ENCODE measurements at regions not wholly inside any gene's neighbourhood (a gene's known extent, or its start where the extent isn't known, plus 50 kb on each side); places are given as distances from the start of the nearest gene placed in this dataset.
"Not testable (repeated sequence)": the region's sequence is repeated elsewhere in the genome, so short reads cannot be mapped to it uniquely, and the experiment has no call there.

GRCh38 chr6:155867682-155868081, 412.0 kb upstream of the NOX3 start:
- Histone ChIP-seq H3K27me3 (no peaks in the 10 kb centered on the region), H3K36me3 (no peaks in the 10 kb centered on the region), H3K9me3 (no peaks in the 10 kb centered on the region), H3K4me1 (no peaks in the 10 kb centered on the region), H3K27ac (replicated peaks in 1 of 4) (no peak overlapping the region), H3K4me3 (no peak overlapping the region)
- TF ChIP-seq CTCF (IDR thresholded peaks at IDR 0.05) (no peak), POLR2A (IDR thresholded peaks at IDR 0.05; ENCODE audit: low read depth) (no peak), POLR2AphosphoS5 (IDR thresholded peaks at IDR 0.05) (no peak), EP300 (IDR thresholded peaks at IDR 0.05) (no peak)
- no peak for DNase-seq (ENCODE audit: extremely low spot score)
- WGBS = 92% methylated on average over 4 of the region's 4 CpGs
- intact Hi-C loops (cut with DNase I) = no loop called here

GRCh38 chr6:155866676-155867390, 411.2 kb upstream of the NOX3 start:
- H3K4me1 ChIP-seq; H3K9me3 ChIP-seq; intact Hi-C loops (cut with DNase I); H3K4me3 ChIP-seq; H3K27ac ChIP-seq (replicated peaks in 1 of 4); DNase-seq (ENCODE audit: extremely low spot score); H3K36me3 ChIP-seq; H3K27me3 ChIP-seq: not testable (repeated sequence)
- WGBS = 98% methylated on average over 26 of the region's 46 CpGs

DNA sequence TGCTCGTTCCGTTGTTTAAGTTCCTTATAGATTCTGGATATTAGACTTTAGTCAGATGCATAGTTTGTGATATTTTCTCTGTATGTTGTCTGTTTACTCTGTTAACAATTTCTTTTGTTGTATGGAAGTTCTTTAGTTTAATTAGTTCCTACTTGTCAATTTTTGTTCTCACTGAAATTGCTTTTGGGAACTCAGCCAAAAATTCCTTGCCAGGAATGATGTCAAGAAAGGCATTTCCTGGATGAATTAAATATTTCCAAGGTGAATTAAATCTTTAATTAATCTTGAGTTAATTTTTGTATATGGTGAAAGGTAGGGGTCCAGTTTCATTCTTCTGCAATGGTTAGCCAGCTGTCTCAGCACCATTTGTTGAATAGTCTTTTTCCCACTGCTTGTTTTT, 406.2 kb upstream of the NOX3 start:
- no peak overlapping the region for H3K27ac ChIP-seq (replicated peaks in 1 of 4)
- H3K27me3 ChIP-seq = no peaks in the 10 kb centered on the region
- no peaks in the 10 kb centered on the region for H3K36me3 ChIP-seq
- peaks cover 0 to 31% (median 16%) of the 10 kb centered on the region in 4 donors for H3K9me3 ChIP-seq
- WGBS = 93% methylated on average over 2 of the region's 2 CpGs
- intact Hi-C loops (cut with DNase I) = no loop called here
- H3K4me3 ChIP-seq = no peak overlapping the region
- TF ChIP-seq EP300 (IDR thresholded peaks at IDR 0.05) (no peak), POLR2AphosphoS5 (IDR thresholded peaks at IDR 0.05) (no peak), POLR2A (IDR thresholded peaks at IDR 0.05; ENCODE audit: low read depth) (no peak), CTCF (IDR thresholded peaks at IDR 0.05) (no peak)
- DNase-seq (ENCODE audit: extremely low spot score) = no peak
- no peaks in the 10 kb centered on the region for H3K4me1 ChIP-seq

DNA sequence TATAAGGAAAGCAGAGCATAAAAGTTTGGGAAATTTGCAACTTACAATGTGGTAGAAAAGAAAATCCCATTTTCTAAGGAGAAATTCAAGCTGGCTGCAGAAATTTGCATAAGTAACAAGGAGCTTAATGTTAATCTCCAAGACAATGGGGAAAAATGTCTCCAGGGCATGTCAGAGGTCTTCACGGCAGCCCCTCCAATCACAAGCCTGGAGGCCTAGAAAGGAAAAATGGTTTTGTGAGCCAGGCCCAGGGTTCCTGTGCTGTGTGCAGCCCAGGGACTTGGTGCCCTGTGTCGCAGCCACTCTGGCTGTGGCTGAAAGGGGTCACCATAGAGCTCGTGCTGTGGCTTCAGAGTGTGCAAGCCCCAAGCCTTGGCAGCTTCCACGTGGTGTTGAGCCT, 403.3 kb upstream of the NOX3 start:
- 87% methylated on average over 4 of the region's 4 CpGs for WGBS
- intact Hi-C loops (cut with DNase I) = not testable (repeated sequence)

GRCh38 chr6:155854787-155855186, 399.1 kb upstream of the NOX3 start:
- DNase-seq (ENCODE audit: extremely low spot score) = no peak
- Histone ChIP-seq H3K9me3 (peaks cover 0 to 14% (median 9%) of the 10 kb centered on the region in 4 donors), H3K27me3 (no peaks in the 10 kb centered on the region), H3K4me1 (no peaks in the 10 kb centered on the region), H3K27ac (replicated peaks in 1 of 4) (no peak overlapping the region), H3K4me3 (no peak overlapping the region), H3K36me3 (no peaks in the 10 kb centered on the region)
- 97% methylated on average over 2 of the region's 2 CpGs for WGBS
- no peak for TF ChIP-seq POLR2A (IDR thresholded peaks at IDR 0.05; ENCODE audit: low read depth)
- no peak for TF ChIP-seq CTCF (IDR thresholded peaks at IDR 0.05)
- no peak for TF ChIP-seq POLR2AphosphoS5 (IDR thresholded peaks at IDR 0.05)
- no peak for TF ChIP-seq EP300 (IDR thresholded peaks at IDR 0.05)
- intact Hi-C loops (cut with DNase I) = no loop called here

More for the DNA sequence above, 403.3 kb upstream of the NOX3 start:
- not testable (repeated sequence) for DNase-seq (ENCODE audit: extremely low spot score); H3K36me3 ChIP-seq; H3K4me1 ChIP-seq; H3K27me3 ChIP-seq; H3K4me3 ChIP-seq; H3K27ac ChIP-seq (replicated peaks in 1 of 4)
- peaks cover 0 to 31% (median 16%) of the 10 kb centered on the region in 4 donors for H3K9me3 ChIP-seq

GRCh38 chr6:155853011-155853410, 397.4 kb upstream of the NOX3 start:
- Histone ChIP-seq H3K27ac (replicated peaks in 1 of 4) (no peak overlapping the region), H3K36me3 (no peaks in the 10 kb centered on the region), H3K4me3 (no peak overlapping the region), H3K9me3 (no peaks in the 10 kb centered on the region), H3K4me1 (no peaks in the 10 kb centered on the region), H3K27me3 (no peaks in the 10 kb centered on the region)
- intact Hi-C loops (cut with DNase I) = no loop called here
- WGBS = 76% methylated on average over 2 of the region's 2 CpGs
- DNase-seq (ENCODE audit: extremely low spot score) = no peak
- TF ChIP-seq POLR2AphosphoS5 (IDR thresholded peaks at IDR 0.05) = no peak
- no peak for TF ChIP-seq CTCF (IDR thresholded peaks at IDR 0.05)
- TF ChIP-seq EP300 (IDR thresholded peaks at IDR 0.05) = no peak
- no peak for TF ChIP-seq POLR2A (IDR thresholded peaks at IDR 0.05; ENCODE audit: low read depth)

Data from esophagus muscularis mucosa (tissue), 4 donors.